SH-SY5Y (cell line): ENCODE measurements at regions not wholly inside any gene's neighbourhood (a gene's known extent, or its start where the extent isn't known, plus 50 kb on each side); places are given as distances from the start of the nearest gene placed in this dataset.

Experiments used
- GATA2 ChIP-seq: IDR thresholded peaks from 2 replicates; pipeline ENCODE4 v1.6.1; 2011; ENCODE audit warnings: mild to moderate bottlenecking, low read depth, low read length
- GATA3 ChIP-seq: IDR thresholded peaks from 2 replicates; pipeline ENCODE4 v1.6.1; 2011; ENCODE audit warnings: low read depth, mild to moderate bottlenecking, low read length, moderate library complexity

- no peak for TF ChIP-seq GATA2
- TF ChIP-seq GATA3: no peak
Observed at GRCh38 chr15:61315471-61315870, 86.4 kb upstream of the RORA start.
